Glutamatergic neuron (in vitro differentiated cells): ENCODE measurements at regions not wholly inside any gene's neighbourhood (a gene's known extent, or its start where the extent isn't known, plus 50 kb on each side); places are given as distances from the start of the nearest gene placed in this dataset.
A peak's percentile ranks its signal among the peaks of the same experiment; 100 is the strongest.

ENCODE experiments used
- DNase-seq: peaks from one replicate; pipeline ENCODE4 v3.0.0; 2022
- H3K27ac Mint-ChIP-seq: one replicate; pipeline ENCODE4 v1.8.0; 2020; ENCODE audit warnings: mild to moderate bottlenecking, mixed read lengths, inconsistent platforms; ENCODE audit not compliant: unreplicated experiment
- H3K27me3 Mint-ChIP-seq: one replicate; pipeline ENCODE4 v1.8.0; 2020; ENCODE audit warnings: mild to moderate bottlenecking, moderate library complexity, mixed read lengths, inconsistent platforms; ENCODE audit not compliant: unreplicated experiment
- H3K36me3 Mint-ChIP-seq: one replicate; pipeline ENCODE4 v1.8.0; 2020; ENCODE audit warnings: mild to moderate bottlenecking, mixed read lengths, inconsistent platforms; ENCODE audit not compliant: unreplicated experiment
- H3K4me1 Mint-ChIP-seq: one replicate; pipeline ENCODE4 v1.8.0; 2020; ENCODE audit warnings: mild to moderate bottlenecking, low read depth, mixed read lengths, inconsistent platforms; ENCODE audit not compliant: unreplicated experiment
- H3K4me3 Mint-ChIP-seq: one replicate; pipeline ENCODE4 v1.8.0; 2020; ENCODE audit warnings: mild to moderate bottlenecking, mixed read lengths, inconsistent platforms; ENCODE audit not compliant: unreplicated experiment
- H3K9me3 Mint-ChIP-seq: one replicate; pipeline ENCODE4 v1.8.0; 2020; ENCODE audit warnings: mild to moderate bottlenecking, moderate library complexity, mixed read lengths, inconsistent platforms; ENCODE audit not compliant: unreplicated experiment
- CTCF ChIP-seq: fragments of 200-600 bp; sonication (generic); IDR thresholded peaks from one replicate; pipeline ENCODE4 v1.5.0; 2021; ENCODE audit not compliant: partially characterized antibody, unreplicated experiment

GRCh38 chr17:13442361-13442760 is 159.4 kb downstream of the HS3ST3A1 start:
- H3K9me3 Mint-ChIP-seq: no peaks in the 10 kb centered on the region
- H3K36me3 Mint-ChIP-seq: no peaks in the 10 kb centered on the region
- H3K27me3 Mint-ChIP-seq: no peaks in the 10 kb centered on the region
- no peak for DNase-seq
- H3K4me3 Mint-ChIP-seq: no peak overlapping the region
- H3K27ac Mint-ChIP-seq: no peak overlapping the region
- TF ChIP-seq CTCF: no peak
- H3K4me1 Mint-ChIP-seq: peaks cover 9% of the 10 kb centered on the region

- DNase-seq: no peak
- Mint-ChIP-seq H3K36me3 (no peaks in the 10 kb centered on the region), H3K27ac (no peak overlapping the region), H3K27me3 (no peaks in the 10 kb centered on the region), H3K4me1 (peaks cover 9% of the 10 kb centered on the region), H3K4me3 (no peak overlapping the region), H3K9me3 (no peaks in the 10 kb centered on the region)
- no peak for TF ChIP-seq CTCF
Observed at GRCh38 chr17:13441873-13442272, 159.9 kb downstream of the HS3ST3A1 start.

GRCh38 chr17:13437966-13438779 is 163.6 kb downstream of the HS3ST3A1 start:
- Mint-ChIP-seq H3K27ac (peak overlapping the region; percentile 73), H3K27me3 (no peaks in the 10 kb centered on the region), H3K4me1 (peaks cover 9% of the 10 kb centered on the region), H3K9me3 (no peaks in the 10 kb centered on the region), H3K4me3 (peak overlapping the region; percentile 49), H3K36me3 (no peaks in the 10 kb centered on the region)
- TF ChIP-seq CTCF: no peak
- peak; percentile 43 for DNase-seq

GRCh38 chr17:13435230-13435629 is 166.5 kb downstream of the HS3ST3A1 start:
- no peaks in the 10 kb centered on the region for H3K36me3 Mint-ChIP-seq
- TF ChIP-seq CTCF: no peak
- no peak for DNase-seq
- no peak overlapping the region for H3K4me3 Mint-ChIP-seq
- peaks cover 9% of the 10 kb centered on the region for H3K4me1 Mint-ChIP-seq
- no peak overlapping the region for H3K27ac Mint-ChIP-seq
- H3K27me3 Mint-ChIP-seq: no peaks in the 10 kb centered on the region
- no peaks in the 10 kb centered on the region for H3K9me3 Mint-ChIP-seq

GRCh38 chr17:13429201-13429600 is 172.5 kb downstream of the HS3ST3A1 start:
- Mint-ChIP-seq H3K4me3 (no peak overlapping the region), H3K4me1 (peaks cover 4% of the 10 kb centered on the region), H3K27me3 (no peaks in the 10 kb centered on the region), H3K36me3 (no peaks in the 10 kb centered on the region), H3K27ac (no peak overlapping the region), H3K9me3 (no peaks in the 10 kb centered on the region)
- no peak for DNase-seq
- no peak for TF ChIP-seq CTCF
